ENCODE measurements at regions not wholly inside any gene's neighbourhood (a gene's known extent, or its start where the extent isn't known, plus 50 kb on each side); places are given as distances from the start of the nearest gene placed in this dataset.
"Not testable (repeated sequence)": the region's sequence is repeated elsewhere in the genome, so short reads cannot be mapped to it uniquely, and the experiment has no call there.

- no peak for DNase-seq
Measured at GRCh38 chr18:76602191-76602590, 107.1 kb upstream of the ZNF516 start.

DNA sequence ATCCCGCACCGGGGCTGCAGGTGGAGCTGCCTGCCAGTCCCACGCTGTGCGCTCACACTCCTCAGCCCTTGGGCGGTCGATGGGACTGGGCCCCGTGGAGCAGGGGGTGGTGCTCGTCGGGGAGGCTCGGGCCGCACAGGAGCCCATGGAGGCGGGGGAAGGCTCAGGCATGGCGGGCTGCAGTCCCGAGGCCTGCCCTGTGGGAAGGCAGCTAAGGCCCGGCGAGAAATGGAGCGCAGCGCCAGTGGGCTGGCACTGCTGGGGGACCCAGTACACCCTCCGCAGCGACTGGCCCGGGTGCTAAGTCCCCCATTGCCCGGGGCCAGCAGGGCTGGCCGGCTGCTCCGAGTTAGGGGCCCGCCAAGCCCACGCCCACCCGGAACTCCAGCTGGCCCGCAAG, 105.0 kb upstream of the ZNF516 start:
- DNase-seq = not testable (repeated sequence)

GRCh38 chr18:76594966-76595365, 99.9 kb upstream of the ZNF516 start:
- DNase-seq = no peak

- no peak for DNase-seq
Measured at GRCh38 chr18:76593843-76594242, 98.8 kb upstream of the ZNF516 start.

DNA sequence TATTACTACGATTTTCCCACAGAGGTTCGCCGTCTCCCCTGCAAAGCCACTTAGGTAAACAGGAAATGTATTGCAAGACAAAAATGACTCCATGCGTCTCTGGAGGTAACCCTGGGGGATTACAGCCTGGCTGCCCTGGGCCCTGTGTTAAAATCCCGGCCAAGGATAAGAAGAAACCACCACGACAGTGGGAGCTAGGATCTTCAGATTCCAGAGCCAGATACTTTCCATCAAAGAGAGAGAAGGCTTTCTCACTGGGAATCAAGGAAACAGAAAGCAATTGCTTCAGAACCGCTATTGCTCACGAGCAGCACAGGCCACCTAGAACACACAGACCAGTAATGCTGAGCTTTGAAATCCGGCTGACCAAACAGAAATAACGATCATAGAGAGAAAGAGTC, 97.9 kb upstream of the ZNF516 start:
- no peak for DNase-seq

DNA sequence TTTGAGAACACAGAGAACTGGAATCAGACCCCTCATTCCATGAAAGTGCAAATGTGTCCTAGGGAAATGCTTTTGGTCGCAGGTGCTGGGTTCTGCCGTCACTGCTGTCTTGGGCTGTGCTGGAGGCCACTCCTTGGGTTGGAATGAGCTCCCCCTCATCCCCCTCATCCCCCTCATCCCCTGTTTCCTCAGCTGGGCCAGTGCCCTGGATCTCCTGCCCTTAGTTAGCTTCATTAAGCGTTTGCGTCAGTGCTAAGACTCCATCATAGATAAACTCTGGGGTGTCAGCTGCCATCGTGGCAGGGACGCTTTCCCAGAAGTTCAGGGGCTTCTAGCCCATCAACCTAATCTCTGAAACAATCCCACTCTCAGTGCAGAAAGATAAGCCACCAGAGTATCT, 97.1 kb upstream of the ZNF516 start:
- no peak for DNase-seq

DNA sequence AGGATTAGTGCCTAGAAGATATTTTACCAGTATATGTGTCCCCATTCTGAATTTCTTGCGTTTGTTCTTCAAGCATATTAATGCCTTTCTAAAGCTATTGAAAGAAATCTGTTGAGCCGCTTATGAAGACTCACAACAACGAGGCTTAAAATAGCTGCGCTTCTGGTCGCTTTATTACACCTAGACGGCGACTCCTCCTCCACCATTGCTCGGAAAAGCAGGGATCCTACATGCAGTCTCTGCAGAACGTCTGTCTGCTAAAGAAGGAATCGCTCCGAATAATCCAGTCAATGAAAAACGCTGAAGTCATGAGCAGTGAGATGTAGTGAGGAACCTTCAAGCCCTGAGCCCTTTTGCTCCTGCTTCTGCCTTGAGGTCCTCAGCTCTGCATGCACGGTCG, 94.8 kb upstream of the ZNF516 start:
- DNase-seq = no peak

- DNase-seq = no peak
Measured at GRCh38 chr18:76589316-76589715, 94.3 kb upstream of the ZNF516 start.

GRCh38 chr18:76588601-76589226, 93.7 kb upstream of the ZNF516 start:
- DNase-seq = no peak

DNA sequence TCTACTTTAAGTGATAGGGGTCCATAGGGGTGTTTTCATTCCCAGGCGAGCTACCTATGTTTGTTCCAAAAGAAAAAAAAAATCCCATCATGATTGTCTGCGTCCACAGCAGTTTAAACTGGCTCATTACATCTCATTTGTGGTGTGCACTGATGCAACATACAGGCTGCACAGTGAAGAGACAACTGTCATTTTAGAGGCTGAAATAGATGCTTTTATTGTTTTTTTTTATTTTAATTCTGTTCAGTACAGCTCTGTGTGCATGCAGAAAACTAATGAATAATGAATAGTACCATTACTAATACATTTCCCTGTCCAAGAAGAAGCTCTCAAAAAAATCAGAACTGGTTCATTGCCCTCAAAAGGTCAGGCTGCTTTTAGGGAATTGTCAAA, 92.8 kb upstream of the ZNF516 start:
- DNase-seq = no peak

DNA sequence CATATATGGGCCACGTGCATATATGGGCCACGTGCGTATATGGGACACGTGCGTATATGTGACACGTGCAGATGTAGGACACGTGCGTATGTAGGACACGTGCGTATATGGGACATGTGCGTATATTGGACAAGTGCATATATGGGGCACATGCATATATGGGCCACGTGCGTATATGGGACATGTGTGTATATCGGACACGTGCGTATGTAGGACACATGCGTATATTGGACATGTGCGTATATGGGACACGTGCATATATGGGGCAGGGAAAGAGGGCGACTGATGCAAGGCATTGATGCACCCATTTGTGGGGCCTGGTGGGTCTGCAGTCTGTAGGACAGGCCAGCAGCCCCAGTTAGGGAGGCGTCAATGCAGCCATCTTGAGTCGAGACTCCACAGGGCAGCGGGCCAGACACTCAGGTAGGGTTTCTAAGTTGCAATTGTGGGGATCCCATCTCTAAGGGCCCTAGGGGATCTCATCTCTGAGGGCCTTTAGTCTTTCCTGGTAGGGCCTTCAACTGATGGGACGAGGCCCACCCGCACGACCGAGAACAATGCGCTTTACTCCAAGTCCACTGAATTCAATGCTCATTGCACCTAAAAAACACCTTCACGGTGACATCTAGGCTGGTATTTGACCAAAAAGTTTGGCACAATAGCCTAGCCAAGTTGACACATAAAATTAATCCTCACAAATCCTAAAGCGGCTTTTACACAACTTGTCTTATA, 92.3 kb upstream of the ZNF516 start:
- DNase-seq = no peak

DNA sequence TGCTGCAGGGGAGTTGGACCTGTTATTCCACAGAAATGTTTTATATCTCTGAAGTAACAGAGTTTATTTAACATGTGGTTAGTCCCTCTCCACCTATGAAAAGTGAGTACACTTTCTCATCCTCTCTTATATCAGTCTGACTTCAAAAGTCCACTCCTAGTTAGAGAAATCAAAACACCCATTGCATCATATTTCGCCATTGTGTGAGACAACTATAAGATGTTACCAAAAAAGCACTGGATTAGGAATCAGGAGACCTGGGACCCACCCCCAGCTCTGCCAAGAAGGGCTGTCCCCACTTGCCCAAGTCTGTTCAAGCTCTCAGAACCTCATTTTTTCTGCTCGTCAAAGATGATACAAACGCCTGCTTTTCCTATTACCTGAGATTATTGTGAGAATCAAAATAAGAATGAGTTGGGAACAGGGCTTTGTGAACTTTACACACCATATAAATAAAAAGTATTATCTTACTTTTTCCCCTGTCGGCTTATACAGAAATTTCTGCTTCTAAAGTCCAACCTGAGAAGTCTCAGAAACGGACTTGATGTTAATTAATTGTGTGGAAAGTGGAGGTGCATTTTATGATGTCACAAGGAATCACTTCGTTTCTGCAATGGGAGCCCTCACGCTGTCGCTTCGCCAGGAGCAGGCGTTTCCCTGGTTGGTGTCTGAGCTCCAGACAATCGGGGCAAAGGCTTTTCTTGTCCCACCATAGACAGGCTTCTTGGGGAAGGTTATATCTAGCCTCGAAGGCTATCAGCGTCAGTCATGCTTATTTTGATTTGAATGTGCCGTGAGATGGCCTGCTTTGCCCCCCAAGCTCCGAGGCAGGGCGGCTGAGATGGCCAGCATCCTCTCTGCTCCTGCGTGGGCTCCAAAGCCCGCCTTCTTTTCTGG, 89.6 kb upstream of the ZNF516 start:
- no peak for DNase-seq

GRCh38 chr18:76581261-76581660, 86.2 kb upstream of the ZNF516 start:
- DNase-seq = no peak

DNA sequence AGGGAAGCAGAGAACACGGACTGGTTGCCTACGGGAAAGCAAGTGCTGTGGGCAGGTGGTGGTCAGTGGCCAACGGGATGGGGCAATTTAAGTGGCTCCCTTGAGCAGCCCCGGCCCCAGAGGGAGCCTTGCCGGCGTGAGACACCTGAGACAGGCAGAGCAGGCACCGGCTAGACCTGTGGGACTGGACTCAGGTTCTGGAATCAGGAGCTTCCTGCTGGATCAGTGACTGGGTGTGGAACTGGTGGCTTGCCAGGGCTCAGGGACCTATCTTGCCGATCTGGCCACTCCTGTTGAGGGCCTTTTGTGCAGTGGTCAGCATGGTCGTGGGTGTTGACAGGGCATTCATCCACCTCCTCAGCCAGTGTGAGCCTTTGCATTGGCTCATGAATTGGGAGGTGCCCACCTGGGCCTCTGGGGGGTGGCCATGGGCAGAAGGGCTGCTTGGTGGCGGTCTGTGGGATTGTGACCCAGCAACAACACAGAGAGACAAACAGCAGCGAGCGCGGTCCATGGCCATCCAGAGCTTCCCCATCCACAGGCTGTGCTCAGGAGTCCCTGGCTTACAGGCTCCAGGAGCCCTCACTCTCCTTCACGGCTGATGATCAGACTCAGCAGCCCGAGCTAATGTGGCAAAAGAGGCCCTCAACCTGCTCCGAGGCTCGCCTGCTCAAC, 85.4 kb upstream of the ZNF516 start:
- no peak for DNase-seq

DNA sequence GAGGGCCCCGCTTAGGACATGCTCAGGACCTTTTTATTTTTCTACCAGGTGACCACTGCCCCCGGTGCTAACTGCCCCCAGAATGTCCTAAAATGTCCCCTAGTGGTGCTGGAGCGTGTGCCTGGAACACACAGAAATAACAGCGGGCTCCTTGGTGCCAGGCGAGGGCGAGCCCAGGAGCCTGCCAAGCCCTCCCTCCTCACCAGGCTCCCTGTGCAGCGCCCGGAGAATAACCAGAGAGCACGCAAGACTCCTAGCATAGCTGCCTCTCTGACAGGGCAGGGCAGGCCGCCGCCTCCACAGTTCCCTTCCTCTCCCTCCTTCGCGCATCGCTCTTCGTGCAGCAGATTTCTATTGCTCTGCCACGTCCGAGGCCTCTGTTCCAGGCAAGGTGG, 84.3 kb upstream of the ZNF516 start:
- no peak for DNase-seq

- no peak for DNase-seq
Measured at GRCh38 chr18:76578571-76579300, 83.7 kb upstream of the ZNF516 start.

DNA sequence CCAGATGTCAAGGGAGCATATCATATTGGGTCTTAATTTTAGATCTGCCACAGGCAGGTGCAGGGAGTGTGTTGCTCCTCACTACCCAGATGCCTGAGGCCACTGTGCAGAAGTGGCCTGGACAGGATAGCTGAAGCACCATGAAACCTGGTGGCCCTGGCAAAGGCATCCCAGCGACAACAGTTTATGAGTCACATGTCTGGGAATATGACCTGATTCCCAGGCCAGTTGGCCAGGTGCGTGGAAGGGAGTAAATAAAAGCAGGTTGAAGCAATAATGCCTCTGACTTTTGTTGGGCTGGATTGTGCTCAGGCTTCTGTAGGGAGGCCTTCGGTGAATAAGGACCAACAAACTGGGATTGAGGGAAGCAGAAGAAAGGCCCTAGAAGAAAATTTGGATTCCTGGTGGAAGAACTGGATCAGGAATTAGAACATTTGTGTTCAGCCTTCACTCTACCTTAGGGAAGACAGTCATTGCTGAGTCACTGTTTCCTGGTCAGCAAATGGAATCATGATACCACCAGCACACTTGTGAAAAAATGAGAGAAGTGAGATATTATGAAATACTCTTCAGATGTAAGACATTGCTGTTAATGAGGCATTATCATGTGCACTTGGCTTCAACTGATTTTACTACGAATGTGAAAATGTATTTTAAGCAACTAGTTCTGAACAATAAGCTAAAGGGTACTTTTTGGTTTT, 78.4 kb upstream of the ZNF516 start:
- DNase-seq = no peak

- DNase-seq = no peak
Measured at GRCh38 chr18:76572518-76573247, 77.6 kb upstream of the ZNF516 start.

DNA sequence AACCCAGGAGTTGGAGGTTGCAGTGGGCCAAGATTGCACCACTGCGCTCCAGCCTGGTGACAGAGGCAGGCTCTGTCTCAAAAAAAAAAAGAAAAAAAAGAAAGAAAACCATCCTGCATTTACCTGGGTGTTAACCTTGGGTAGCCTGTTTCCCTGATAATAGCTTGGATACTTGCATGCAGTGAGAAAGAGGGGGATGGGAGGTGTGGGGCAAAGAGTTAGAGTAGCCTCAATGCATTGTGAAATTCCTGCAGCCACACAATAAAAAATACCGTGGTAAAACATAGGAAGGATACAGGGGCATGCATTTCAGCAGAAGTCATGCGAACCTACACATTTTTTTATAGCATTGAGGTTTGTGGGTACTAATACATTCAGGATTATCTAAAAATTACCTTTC, 76.6 kb upstream of the ZNF516 start:
- no peak for DNase-seq

DNA sequence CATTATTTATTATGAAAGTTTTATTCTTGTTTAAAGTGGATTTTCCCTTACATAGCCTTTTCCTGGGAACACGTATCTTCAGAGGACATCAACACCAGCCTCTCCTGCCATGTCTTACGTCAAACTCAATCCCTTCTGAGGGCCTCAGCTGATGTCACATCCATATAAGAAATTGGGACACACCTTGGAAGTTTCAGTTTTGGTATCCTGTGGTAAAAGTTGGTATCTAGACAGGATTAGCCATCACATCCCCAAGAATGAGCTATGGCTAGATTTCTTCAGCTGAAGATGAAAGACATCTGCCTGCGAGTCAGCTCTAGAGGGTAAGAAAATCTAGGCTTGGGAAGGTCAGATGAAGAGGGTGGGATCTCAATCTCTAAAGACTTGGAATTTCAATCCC, 75.8 kb upstream of the ZNF516 start:
- no peak for DNase-seq

Data from amniotic stem cell (primary cell).